ENCODE measurements at regions not wholly inside any gene's neighbourhood (a gene's known extent, or its start where the extent isn't known, plus 50 kb on each side); places are given as distances from the start of the nearest gene placed in this dataset.
A peak's percentile ranks its signal among the peaks of the same experiment; 100 is the strongest.

DNA sequence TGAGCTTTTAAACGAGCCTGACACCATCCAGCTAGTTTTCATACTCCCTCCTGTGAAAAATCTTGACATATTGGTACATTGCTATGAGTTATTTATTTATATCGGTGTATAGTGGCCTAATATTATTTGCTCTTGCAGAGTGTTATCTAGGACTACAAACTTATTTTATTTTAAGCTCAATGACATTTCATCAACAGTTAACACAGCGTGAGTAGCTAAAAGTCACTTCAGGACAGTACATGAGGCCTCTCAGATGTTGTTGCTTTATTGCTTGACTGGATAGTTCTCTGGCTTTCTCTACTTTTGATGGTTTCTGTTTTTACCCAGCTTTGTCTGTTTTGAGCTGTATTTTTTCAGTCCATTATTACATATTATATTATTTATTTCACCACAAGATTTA lies 172.9 kb upstream of the KLF7 start:
- Histone ChIP-seq H3K27me3 (replicated peaks in 1 of 2; ENCODE audit: control insufficient read depth in 2 of 2, insufficient read depth in 2 of 2, low read length in 1 of 2) (no peaks in the 10 kb centered on the region), H3K4me2 (ENCODE audit: control insufficient read depth, insufficient read depth) (no peak overlapping the region), H3K9ac (ENCODE audit: control insufficient read depth, insufficient read depth, low read length) (no peak overlapping the region), H4K20me1 (ENCODE audit: control insufficient read depth, insufficient read depth) (no peaks in the 10 kb centered on the region), H3K27ac (ENCODE audit: control insufficient read depth, insufficient read depth) (no peak overlapping the region), H3K4me3 (no peak overlapping the region), H2AFZ (ENCODE audit: control insufficient read depth, low read depth, low read length) (peak overlapping the region; percentile 14; the same call in 1 of the 2 replicates), H3K79me2 (ENCODE audit: control insufficient read depth, insufficient read depth, low read length) (no peaks in the 10 kb centered on the region), H3K36me3 (ENCODE audit: control insufficient read depth in 2 of 2, insufficient read depth in 2 of 2, low read length in 1 of 2) (no peaks in the 10 kb centered on the region), H3K9me3 (replicated peaks; ENCODE audit: control insufficient read depth, insufficient read depth, low read length) (no peaks in the 10 kb centered on the region), H3K4me1 (ENCODE audit: control insufficient read depth, insufficient read depth, low read length) (peaks cover 30% of the 10 kb centered on the region)
- ChIA-PET POLR2A (interaction anchor here (0.5 to 1.5 kb wide), 6 partner anchors 9 to 327 kb away, joined by 3 to 6 read pairs (median 4); no protein-coding TSS in a partner anchor), CTCF (interaction anchor here (0.7 to 1.9 kb wide), 4 partner anchors 9 to 196 kb away, joined by 3 to 9 read pairs (median 5); no protein-coding TSS in a partner anchor), RAD21 (ENCODE audit: unreplicated experiment) (interaction anchor here (1.0 to 4.5 kb wide), 9 partner anchors 9 to 197 kb away, joined by 3 to 33 read pairs (median 7); partner anchors contain the start of gene KLF7), SMC1A (ENCODE audit: uncharacterized antibody, unreplicated experiment) (interaction anchor here (0.6 to 3.1 kb wide), 24 partner anchors 9 to 535 kb away, joined by 3 to 25 read pairs (median 4); partner anchors contain the start of gene KLF7)
- BruUV-seq (replicated peaks), result no TSS peak
- WGBS (ENCODE audit: insufficient coverage, insufficient replicate concordance, low lambda C conversion rate, missing lambda C conversion rate), result 65% methylated on average over 3 of the region's 3 CpGs
- ATAC-seq (no peak), DNase-seq (ENCODE audit: low read depth, low spot score) (no peak), FAIRE-seq (no peak)
- intact Hi-C loops (cut with micrococcal nuclease; ENCODE audit: unreplicated experiment) (no loop called here), in situ Hi-C loops (cut with MboI) (loop anchor here (25.0 kb wide), 1 partner anchor 1626 kb away; no protein-coding TSS in a partner anchor)
- no peak for TF ChIP-seq BACH1 (IDR thresholded peaks at IDR 0.05; ENCODE audit: borderline replicate concordance)
- TF ChIP-seq, protein P1, sequence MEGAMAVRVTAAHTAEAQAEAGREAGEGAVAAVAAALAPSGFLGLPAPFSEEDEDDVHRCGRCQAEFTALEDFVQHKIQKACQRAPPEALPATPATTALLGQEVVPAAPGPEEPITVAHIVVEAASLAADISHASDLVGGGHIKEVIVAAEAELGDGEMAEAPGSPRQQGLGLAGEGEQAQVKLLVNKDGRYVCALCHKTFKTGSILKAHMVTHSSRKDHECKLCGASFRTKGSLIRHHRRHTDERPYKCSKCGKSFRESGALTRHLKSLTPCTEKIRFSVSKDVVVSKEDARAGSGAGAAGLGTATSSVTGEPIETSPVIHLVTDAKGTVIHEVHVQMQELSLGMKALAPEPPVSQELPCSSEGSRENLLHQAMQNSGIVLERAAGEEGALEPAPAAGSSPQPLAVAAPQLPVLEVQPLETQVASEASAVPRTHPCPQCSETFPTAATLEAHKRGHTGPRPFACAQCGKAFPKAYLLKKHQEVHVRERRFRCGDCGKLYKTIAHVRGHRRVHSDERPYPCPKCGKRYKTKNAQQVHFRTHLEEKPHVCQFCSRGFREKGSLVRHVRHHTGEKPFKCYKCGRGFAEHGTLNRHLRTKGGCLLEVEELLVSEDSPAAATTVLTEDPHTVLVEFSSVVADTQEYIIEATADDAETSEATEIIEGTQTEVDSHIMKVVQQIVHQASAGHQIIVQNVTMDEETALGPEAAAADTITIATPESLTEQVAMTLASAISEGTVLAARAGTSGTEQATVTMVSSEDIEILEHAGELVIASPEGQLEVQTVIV (IDR thresholded peaks at IDR 0.05; ENCODE audit: borderline replicate concordance, partially characterized antibody), result no peak
- TF ChIP-seq, protein P2, sequence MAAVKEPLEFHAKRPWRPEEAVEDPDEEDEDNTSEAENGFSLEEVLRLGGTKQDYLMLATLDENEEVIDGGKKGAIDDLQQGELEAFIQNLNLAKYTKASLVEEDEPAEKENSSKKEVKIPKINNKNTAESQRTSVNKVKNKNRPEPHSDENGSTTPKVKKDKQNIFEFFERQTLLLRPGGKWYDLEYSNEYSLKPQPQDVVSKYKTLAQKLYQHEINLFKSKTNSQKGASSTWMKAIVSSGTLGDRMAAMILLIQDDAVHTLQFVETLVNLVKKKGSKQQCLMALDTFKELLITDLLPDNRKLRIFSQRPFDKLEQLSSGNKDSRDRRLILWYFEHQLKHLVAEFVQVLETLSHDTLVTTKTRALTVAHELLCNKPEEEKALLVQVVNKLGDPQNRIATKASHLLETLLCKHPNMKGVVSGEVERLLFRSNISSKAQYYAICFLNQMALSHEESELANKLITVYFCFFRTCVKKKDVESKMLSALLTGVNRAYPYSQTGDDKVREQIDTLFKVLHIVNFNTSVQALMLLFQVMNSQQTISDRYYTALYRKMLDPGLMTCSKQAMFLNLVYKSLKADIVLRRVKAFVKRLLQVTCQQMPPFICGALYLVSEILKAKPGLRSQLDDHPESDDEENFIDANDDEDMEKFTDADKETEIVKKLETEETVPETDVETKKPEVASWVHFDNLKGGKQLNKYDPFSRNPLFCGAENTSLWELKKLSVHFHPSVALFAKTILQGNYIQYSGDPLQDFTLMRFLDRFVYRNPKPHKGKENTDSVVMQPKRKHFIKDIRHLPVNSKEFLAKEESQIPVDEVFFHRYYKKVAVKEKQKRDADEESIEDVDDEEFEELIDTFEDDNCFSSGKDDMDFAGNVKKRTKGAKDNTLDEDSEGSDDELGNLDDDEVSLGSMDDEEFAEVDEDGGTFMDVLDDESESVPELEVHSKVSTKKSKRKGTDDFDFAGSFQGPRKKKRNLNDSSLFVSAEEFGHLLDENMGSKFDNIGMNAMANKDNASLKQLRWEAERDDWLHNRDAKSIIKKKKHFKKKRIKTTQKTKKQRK (IDR thresholded peaks at IDR 0.05; ENCODE audit: low read depth, low read length), result no peak
- TF ChIP-seq KLF5 (IDR thresholded peaks at IDR 0.05; ENCODE audit: partially characterized antibody), result no peak
- no peak for TF ChIP-seq ATF7 (IDR thresholded peaks at IDR 0.05; ENCODE audit: low read depth)
- TF ChIP-seq TAF1 (IDR thresholded peaks at IDR 0.05; ENCODE audit: borderline replicate concordance, low read depth, low read length), result no peak
- TF ChIP-seq SREBF2 (IDR thresholded peaks at IDR 0.05; ENCODE audit: low read length), result no peak
- no peak for TF ChIP-seq ZBED1 (IDR thresholded peaks at IDR 0.05; ENCODE audit: borderline replicate concordance)
- TF ChIP-seq, protein P3, sequence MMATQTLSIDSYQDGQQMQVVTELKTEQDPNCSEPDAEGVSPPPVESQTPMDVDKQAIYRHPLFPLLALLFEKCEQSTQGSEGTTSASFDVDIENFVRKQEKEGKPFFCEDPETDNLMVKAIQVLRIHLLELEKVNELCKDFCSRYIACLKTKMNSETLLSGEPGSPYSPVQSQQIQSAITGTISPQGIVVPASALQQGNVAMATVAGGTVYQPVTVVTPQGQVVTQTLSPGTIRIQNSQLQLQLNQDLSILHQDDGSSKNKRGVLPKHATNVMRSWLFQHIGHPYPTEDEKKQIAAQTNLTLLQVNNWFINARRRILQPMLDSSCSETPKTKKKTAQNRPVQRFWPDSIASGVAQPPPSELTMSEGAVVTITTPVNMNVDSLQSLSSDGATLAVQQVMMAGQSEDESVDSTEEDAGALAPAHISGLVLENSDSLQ (IDR thresholded peaks at IDR 0.05), result no peak
- no peak for TF ChIP-seq NFXL1 (IDR thresholded peaks at IDR 0.05; ENCODE audit: borderline replicate concordance)
- TF ChIP-seq RAD21 (IDR thresholded peaks at IDR 0.05; ENCODE audit: insufficient read depth, low read depth, low read length), result no peak
- no peak for TF ChIP-seq ZNF274 (IDR thresholded peaks at IDR 0.05; ENCODE audit: insufficient read depth, insufficient read length)
- no peak for TF ChIP-seq SUPT20H (IDR thresholded peaks at IDR 0.05; ENCODE audit: borderline replicate concordance, control insufficient read depth, low read depth, low read length)
- TF ChIP-seq, protein P4, sequence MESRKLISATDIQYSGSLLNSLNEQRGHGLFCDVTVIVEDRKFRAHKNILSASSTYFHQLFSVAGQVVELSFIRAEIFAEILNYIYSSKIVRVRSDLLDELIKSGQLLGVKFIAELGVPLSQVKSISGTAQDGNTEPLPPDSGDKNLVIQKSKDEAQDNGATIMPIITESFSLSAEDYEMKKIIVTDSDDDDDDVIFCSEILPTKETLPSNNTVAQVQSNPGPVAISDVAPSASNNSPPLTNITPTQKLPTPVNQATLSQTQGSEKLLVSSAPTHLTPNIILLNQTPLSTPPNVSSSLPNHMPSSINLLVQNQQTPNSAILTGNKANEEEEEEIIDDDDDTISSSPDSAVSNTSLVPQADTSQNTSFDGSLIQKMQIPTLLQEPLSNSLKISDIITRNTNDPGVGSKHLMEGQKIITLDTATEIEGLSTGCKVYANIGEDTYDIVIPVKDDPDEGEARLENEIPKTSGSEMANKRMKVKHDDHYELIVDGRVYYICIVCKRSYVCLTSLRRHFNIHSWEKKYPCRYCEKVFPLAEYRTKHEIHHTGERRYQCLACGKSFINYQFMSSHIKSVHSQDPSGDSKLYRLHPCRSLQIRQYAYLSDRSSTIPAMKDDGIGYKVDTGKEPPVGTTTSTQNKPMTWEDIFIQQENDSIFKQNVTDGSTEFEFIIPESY (IDR thresholded peaks at IDR 0.05), result no peak
- TF ChIP-seq MTA2 (IDR thresholded peaks at IDR 0.05; ENCODE audit: low read depth), result no peak
- TF ChIP-seq MXI1 (IDR thresholded peaks at IDR 0.05; ENCODE audit: low read depth, low read length), result no peak
- no peak for TF ChIP-seq CHD1 (IDR thresholded peaks at IDR 0.05; ENCODE audit: low read depth, low read length)

Data from GM12878 (cell line).